HG03378 (cell line): ENCODE measurements at regions not wholly inside any gene's neighbourhood (a gene's known extent, or its start where the extent isn't known, plus 50 kb on each side); places are given as distances from the start of the nearest gene placed in this dataset.
"Not testable (repeated sequence)": the region's sequence is repeated elsewhere in the genome, so short reads cannot be mapped to it uniquely, and the experiment has no call there.

Source experiments
- ATAC-seq: cut with Tn5 transposase; IDR thresholded peaks from one replicate; pipeline ENCODE4 v1.9.1; 2021; ENCODE audit warnings: mild to moderate bottlenecking, moderate library complexity; ENCODE audit not compliant: unreplicated experiment

DNA sequence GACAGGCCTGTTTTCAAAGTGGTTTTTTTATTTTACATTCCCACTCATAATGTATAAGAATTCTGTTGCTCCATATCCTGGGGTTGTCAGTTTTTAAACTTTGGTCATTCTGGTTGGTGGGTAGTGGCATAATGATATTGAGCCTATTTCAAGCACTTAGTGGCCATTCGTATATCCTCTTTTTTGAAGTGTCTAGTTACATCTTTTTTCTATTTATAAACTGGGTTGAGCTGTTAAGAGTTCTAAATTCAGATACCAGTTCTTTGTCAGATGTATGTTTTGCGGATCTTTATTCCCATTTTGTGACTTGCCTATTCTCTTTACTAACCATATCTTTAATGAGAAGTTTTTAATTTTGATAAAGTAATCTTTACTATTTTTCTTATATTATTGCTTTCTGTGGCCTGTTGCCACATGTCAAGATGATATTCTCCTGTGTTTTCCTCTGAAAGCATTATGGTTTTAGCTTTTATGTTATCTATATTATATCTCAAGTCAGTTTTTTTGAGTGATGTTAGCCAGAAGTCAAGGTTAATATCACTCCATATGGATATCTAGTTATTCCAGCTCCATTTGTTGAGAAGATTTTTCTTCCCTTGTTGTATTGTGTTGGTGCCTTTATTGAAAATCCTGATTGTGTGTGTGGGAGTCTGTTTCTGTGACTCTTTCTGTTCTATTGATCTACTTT lies 110.9 kb downstream of the FHIP1A start:
- no peak for ATAC-seq

DNA sequence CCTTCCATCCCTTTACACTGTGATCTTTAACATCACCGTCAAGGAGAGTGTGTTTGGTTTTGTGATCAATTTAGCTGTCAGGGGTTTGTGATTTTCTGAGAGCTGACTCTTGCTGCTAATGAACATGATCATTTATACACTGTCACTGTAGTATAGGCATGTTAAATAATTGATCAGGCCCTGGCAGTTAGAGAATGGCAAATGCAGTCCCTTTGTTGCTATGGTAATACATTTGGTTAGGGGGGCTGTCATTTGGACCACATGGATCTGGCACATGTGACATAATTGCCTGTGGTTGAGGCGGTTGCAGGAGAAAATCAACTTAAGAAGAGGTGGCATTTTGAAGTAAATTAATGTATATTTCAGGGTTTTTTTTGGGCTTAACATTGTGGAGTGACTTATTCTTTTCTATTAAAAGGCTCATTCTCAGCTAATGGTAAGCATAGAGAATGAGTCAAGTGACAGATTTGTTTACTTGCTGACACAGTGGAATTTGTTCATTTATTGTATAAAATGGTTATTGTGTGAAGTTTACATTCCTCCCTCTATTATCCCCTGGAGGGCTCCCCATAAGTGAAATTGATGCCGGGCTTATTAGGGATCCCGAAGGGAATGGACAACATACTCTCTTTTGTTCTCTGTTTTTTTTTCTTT lies 114.0 kb downstream of the FHIP1A start:
- no peak for ATAC-seq

DNA sequence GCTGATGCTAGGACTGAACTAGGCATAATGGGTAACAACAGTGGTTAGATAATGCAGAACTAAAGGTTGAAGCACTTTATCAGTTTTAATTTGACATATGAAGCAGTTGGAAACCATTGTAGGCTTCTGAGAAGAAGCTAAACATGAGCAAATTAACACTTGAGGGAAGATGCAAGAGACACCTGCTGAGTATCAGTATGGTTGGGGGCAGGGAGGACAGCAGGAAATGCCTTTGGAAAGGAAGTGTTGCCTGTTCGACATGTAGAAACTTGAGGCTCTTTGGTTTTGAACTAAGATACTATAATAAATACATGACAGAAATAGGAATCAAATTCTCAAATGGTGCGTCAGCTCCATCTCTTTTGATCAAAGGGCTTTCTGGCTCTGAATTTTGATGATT lies 115.6 kb downstream of the FHIP1A start:
- no peak for ATAC-seq

DNA sequence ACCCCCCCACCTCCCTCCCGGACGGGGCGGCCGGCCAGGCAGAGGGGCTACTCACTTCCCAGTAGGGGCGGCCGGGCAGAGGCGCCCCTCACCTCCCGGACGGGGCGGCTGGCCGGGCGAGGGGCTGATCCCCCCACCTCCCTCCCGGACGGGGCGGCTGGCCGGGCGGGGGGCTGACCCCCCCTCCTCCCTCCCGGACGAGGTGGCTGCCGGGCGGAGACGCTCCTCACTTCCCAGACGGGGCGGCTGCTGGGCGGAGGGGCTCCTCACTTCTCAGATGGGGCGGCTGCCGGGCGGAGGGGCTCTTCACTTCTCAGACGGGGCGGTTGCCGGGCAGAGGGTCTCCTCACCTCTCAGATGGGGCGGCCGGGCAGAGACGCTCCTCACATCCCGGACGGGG lies 117.5 kb downstream of the FHIP1A start:
- not testable (repeated sequence) for ATAC-seq

DNA sequence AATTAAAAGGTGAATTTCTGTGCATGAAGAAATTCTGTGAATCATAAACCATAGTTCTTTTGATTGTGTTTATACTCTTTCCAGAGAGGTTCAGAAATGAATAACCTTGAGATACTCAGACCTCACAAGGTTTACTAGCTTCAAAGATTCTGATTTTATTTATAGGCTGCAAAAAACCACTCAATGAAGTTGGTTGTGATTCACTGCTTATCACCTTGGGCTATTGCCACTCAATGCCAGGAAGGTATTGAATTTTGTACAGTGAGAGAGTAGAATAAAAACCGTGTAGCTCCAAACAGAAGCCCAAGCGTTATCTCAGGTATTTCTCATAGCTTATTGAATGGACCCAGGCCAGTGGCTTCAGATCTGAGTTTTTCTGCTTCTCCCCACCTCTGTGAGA lies 118.7 kb downstream of the FHIP1A start:
- ATAC-seq, result no peak

DNA sequence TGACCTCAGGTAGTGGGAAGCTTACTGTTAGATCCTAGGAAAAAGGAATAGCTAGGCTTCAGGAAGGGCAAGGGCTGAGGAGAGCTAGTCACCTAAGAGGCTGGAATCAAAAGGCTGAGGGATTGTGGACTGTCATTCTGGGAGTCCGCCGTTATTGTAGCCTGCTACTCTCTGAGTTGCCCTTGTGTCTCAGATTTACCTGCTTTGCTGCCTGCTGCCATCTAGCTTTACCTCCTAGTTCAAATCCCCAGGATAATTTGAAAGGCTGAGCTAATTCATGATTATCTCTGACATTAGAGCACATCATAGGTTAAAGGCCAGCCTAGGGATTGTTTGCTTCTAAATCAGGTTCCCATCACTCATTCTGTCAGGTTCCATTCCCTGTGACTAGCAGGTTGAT lies 120.2 kb downstream of the FHIP1A start:
- no peak for ATAC-seq

DNA sequence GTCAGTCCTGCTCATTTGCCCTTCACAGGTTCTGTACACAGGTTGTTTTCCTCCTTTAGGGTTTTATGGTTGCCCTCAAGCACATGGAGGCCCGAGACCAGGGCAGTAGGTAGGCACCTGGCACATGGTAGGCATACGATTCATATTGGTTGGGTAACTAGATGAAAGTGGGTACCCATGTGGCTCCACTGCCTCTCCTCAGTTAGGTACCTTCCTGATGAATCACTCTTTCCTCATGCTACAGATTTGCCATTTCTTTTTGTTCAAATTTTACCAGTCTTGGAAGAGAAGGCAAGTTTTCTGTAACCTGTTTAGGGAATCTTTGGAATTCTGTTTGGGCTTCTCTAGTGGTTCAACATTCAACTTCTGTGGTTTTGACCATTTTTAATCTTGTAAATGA lies 121.3 kb downstream of the FHIP1A start:
- no peak for ATAC-seq

DNA sequence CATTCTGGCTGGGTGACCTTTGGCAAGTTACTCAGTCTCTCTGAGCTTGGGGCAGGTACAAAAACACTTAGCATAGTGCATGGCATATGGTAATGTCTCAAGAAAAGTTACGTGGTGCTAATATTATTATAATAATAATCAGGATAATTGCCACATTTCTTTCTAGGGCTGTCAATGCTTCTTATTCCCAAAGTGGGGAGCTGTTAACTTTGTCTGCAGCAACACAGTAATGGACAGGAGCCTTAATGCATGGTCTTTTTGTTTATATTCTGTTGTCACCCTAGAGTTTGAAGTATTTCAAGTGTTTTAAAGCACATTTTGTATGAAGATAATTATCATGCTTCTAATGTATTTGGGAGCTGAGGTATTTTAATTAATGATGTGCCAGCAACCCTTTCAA lies 121.8 kb downstream of the FHIP1A start:
- no peak for ATAC-seq

DNA sequence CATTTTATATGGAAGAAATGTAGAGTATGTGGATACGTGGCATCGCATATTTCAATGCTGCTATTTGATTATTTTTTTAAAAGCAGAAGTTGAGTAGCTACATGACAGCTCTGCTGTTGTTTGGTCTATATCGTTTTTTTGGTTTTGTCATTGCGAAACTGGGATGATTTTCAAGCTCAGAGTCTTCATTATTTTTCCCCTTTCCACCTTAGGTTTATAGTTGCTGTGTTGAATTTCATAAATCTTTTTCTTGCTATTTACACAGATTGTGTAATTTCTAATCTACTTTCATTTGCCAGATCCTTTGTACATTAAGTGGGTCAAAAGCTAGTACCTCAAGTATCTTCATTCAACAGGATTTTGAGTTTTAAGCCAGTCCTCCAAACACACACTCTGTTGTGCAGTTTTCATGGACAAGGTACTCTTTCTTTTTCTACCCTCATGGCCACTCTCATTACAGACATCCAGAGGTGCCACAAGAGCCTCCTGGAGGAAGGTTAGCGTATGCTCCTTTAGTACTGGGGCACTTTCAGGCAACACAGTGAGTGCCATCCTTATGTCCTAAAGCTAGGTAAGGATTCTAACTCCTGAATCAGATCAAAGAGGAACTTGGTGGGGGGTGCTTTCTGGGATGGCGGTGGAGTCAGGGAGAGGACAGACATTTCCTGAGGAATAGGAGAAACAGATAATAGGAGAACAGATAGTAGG lies 123.2 kb downstream of the FHIP1A start:
- no peak for ATAC-seq

DNA sequence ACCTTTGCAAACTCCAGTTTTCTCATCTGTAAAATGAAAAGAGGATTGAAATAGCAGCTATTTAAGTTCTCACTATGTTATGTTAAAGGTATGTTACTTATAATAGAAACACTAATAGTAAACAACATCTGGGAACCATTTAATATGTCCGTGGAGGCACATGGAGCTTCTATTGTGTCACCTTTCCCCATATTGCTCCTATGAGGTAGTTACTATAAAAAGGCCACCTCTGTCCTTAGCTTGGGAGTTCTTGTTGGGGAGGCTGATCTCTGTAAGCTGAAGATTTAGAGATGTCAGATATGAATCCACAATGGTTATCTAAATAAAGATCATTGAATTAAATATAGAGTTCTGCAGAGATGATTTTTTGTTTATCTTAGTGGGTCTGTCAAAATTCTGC lies 125.2 kb downstream of the FHIP1A start:
- no peak for ATAC-seq

DNA sequence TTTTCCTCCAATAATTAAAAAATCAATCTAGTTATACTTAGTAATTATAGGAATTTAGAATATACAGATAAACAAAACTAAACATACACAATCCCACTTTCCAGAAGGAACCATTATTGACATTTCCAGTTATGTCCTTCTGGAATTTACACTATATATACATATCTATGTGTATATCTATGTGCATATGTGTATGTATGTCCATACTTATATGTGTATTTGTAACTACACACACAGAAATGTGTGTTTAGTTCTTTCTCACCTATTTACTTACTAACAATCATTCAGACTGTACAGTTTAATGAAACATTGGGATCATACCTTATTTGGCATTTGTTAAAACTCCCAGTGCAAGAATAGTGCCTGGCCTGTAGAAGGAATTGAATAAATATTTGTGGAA lies 126.4 kb downstream of the FHIP1A start:
- no peak for ATAC-seq

DNA sequence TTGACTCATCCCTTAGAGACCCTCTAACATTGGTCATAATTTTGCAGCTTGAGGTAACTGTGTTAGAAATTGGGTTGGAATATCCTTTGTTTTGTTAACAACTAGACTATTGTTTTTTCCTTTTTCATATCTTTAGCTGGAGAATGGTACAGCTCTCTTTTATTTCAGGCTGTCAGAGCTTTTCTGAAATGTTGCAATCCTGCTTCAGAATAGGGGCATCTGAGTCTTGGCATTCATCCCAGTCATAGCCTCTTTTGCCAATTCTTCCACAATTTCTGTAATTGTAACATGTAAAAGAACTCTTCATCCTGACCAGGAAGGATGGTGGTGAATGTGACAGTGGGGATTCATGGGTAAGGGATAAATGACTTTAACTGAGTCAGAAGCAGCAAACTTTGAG lies 128.7 kb downstream of the FHIP1A start:
- no peak for ATAC-seq

DNA sequence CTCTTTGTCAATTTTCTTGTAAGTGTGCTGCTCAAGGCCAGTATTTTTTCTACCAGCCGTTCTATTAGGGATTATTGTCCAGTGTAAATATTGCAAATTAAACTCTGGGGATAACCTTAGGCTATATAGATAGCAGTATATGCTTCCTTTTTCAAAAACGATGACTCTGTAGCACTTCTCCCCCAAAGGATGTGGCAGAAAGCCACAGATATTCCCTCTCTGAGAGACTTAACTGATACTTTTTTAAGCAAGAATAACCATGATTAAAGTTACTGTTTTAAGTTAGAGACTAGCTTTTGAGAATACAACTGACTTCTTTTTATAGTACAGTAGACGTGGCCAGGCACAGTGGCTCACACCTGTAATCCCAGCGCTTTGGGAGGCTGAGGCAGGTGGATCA lies 130.0 kb downstream of the FHIP1A start:
- ATAC-seq, result no peak

DNA sequence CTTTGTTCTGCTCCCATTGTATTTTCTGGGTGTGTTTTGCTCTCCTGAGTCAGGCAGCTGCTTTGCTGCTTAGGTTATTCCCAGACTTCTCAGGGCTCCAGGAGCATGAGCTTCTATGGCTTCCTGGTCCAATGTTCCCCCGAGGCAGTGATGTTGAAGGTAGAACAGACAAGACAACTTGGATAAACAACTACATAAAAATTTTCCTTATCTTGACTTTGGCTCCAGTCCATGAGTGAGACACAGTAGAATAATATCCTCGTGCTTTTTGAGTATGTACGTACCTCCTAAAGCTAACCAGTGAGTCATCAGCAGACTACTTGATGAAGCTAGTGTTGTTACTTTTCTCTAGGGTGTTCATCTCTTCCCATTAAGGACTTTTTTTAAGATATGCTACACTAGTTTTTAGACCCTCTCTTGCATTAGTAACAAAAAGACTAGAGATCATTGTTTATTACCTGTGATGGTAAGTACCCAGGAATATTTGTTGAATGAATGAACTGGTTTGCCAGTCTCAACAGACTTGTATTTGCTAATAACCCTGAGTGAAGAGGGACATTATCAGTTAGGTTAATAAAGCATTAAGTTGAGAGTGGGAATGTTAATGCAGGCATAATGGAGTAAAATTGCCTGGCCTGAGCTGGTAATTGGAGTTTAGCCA lies 131.9 kb downstream of the FHIP1A start:
- no peak for ATAC-seq

DNA sequence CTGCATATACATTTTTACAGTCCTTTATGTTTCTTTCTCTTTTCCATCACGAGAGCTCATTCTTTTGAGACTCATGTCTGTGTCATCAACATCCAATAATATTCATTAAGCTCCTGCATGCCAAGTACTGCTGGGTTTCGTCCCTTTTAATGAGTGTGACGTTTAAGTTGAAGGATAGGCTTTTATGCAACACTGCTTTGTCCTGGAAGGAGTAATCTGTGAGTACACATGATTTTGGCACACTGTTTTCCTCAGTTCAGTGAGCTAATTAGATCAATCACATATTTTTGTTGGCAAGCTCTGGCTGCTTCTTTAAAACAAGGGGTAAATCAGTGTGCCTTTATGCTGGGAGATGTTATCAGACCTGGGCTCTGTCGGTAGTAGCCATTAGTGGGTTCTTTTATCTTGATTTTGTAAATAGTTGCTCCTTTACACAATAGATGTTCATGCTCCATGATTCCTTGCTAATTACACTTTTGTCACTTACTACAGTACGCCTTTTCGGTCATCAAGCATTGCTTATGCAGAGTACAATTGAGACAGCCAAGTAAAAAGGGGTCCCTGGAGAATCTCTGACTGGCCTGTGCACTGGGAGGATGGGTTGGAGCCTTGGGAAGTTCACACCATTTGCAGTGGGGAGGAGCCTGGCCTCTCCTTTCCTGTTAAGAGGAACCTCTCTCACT lies 132.6 kb downstream of the FHIP1A start:
- ATAC-seq, result no peak

DNA sequence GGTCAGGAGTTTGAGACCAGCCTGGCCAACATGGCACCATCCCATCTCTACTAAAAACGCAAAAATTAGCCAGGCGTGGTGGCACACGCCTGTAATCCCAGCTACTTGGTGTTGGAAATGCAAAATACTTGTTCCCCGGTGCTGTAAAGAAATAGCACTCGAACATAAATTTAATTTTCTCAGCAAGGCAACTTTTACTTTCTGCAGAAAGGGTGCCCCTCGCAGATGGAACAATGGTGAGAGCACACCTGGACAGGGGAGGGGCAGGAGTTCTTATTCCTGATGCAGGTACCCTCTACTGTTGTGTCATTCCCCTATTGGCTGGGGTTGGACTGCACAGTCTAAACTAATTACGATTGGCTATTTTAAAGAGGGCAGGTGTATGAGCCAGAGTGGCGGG lies 139.7 kb downstream of the FHIP1A start:
- no peak for ATAC-seq

DNA sequence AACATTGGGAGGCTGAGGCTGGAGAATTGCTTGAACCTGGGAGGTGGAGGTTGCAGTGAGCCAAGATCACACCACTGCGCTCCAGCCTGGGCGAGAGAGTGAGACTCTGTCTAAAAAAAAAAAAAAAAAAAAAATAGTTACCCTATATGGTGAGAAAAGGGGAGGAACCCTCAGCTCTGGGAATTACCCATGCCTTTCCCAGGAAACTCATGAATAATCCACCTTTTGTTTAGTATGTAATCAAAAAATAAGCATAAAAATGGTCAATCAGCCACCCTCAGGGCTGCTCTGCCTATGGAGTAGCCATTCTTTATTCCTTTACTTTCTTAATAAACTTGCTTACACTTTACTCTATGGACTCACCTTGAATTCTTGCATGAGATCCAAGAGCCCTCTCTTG lies 140.4 kb downstream of the FHIP1A start:
- not testable (repeated sequence) for ATAC-seq

DNA sequence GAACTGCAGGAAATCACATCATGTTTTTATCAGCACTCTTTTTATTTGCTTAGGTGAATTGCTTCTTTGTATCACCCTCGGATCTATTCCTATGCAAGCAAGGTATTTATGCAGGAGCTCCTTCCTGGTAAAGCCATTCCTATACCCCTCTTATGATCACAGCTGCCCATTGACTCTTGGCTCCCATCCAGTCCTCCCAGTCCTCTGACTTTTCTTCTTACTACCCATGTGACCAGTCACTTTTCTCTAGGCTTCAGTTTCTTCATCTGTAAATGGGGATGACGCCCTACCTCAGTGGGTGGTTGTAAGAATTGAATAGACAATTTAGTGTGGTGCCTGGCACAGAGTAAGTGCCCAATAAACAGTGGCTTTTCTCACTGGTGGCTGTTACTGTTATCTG lies 144.9 kb downstream of the FHIP1A start:
- no peak for ATAC-seq

DNA sequence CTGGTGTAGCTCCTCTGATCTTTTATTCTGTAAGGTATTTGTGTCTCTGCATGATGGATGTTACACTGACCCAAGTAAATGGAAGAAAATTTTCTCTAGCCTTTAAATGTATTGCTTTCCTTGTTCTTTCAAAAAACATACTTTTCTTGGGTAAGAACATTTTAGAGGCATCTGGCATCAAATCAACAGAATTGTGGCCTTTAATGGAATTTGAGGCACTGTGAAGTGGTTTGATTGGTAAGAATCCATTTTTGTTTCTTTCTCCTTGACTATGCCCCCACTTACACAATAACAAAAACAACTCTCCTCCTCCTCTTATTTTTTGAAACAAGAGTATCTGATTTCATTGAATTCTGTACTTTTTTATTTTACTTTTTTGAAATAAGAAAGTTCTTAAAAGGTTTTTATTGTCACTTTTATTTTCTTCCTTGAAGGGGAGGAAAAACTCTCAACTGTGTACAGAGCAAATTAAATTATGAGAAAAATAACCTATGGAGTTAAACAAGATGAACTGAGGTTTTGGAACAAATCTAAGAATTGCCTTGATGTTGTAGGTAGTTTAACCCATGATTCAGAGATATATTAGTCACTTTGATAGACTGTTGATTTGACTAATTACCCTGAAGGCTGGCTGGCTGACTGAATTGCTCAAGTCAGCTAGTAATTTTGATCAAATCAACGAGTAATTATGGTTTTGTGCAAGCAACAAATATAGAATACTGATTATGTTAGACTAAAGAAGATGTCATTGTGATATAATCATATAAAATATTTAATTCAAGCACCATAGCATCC lies 146.4 kb downstream of the FHIP1A start:
- ATAC-seq, result no peak

DNA sequence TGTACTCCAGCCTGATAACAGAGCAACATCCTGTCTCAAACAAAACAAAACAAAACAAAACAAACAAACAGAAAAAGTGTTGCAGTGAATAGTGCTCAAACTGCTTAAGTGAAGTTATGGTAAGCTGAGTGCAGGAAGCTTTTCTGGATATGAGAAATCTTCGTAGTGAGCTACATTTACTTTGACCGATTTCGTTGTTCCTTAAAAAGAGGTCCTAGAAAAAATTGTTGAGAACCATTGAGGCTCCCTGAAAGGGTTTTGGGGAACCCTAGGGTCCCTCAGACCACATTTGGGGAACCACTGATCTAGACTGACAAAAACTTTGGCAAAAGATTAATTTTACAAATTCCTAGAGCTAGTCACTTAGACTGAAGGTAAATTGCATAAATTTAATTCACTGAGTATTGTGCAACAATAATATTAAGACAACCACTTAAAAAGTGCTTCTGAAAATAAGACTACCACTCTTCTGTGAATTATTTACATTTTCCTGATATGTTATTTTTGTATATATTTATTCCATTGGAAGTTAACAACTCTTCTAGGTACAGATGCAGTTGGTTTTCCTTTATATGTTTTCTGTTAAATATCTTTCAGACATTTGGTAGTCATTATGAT lies 149.6 kb downstream of the FHIP1A start:
- no peak for ATAC-seq
